NOMO-1 treated with DMSO at 0.1 percent for 48 hours (cell line): ENCODE measurements at regions not wholly inside any gene's neighbourhood (a gene's known extent, or its start where the extent isn't known, plus 50 kb on each side); places are given as distances from the start of the nearest gene placed in this dataset.

Source experiments
- DNase-seq: peaks from one replicate; lab custom pipeline; 2025; ENCODE audit not compliant: unreplicated experiment; lab: John Stamatoyannopoulos, UW

DNA sequence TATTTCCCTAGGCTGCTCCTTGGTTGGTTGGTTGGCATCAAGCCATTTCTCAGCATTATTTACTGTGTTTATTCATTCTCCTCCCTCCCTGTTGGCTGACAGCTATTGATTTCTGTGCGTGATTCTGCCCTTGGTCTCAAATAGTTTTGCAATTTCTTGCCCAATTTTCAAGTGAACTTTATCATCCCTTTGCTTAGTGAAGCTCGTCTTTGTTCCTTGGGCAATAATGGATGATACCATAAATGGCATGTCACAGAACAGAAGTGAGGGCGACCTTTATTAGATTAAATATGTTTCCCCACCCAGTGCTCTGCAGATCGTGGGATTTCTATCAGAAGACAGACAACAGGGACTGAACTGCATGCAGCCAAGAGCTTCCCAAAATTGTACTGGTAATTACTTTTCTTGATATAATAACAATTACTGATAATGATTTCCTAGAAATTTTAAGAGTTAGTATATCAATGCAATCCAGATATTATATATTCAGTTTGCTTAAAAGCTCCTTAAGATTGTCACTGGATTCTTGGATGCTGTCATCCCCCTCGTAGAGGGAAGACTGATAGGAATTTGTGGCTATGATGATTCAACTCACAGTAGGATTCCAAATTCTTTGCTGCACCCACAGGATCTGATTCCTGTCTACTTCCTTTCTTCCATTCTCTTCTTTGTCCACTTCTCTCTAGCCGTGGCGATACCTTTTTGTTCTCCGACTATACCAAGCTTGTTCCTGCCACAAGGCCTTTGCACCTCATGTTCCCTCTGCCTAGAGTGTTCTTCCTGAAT, 122.1 kb upstream of the KAZN start:
- DNase-seq, result no peak

DNA sequence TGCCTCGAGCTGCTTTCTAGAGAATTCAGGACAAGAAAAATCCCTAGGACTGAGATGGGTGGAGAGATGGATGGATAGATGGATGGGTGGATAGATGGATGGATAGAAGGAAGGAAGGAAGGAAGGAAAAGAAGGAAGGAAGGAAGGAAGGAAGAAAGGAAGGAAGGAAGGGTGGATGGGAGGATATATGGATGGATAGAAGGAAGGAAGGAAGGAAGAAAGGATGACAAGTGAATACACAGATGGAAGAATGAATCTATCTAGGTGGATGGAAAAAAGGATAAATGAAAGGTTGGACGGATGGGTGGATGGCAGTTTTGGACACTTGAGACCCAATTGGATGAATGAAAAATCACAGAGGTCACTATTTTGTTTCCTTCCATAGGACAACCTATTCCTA, 120.4 kb upstream of the KAZN start:
- no peak for DNase-seq

DNA sequence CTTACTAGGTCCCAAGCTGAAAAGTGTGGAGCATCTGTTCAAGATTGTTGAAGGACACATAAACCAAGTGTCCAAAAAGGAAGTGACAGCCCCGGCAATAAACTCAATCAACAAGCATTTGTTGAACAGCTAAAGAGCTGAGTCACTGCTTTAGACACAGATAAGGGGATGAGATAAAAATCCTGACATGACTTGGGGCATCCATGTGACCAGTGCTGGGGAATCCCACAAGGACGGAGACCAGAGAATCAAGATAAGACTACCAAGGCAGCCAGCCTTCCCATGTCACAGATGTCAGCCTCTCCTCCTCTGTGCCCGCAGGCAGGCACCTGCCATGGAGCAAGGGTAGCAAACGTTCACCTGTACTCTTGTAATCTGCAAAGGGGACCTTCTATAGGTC, 118.6 kb upstream of the KAZN start:
- no peak for DNase-seq

DNA sequence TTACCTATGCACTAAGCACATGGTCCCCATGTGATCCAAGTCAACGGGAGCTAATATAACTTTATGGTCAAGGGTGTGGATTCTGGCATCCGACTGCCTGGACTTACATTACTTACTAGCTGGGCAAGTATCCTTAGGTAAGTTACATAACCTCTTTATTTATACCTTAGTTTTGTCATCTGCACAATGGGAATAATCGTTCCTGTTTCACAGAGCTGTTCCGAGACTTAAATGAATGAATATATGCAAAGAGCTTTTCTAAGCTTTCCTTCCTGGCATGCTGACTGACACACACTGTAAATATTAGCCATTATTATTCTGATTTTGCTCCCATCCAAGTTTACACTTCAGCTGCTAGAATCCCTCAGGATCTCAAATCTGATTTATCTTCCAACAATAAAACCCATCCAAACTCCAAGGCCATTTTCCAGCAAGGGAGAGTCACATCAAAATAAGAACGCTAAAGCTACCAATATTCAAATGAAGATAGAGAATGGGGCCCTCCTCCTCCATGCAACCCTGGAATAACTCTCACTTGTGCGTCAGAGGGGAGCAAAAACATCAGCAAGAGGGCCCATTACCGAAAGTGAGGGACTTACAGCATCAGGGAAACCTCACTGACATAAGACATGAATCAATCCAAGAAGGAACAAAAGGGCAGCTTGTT, 115.6 kb upstream of the KAZN start:
- DNase-seq, result no peak

DNA sequence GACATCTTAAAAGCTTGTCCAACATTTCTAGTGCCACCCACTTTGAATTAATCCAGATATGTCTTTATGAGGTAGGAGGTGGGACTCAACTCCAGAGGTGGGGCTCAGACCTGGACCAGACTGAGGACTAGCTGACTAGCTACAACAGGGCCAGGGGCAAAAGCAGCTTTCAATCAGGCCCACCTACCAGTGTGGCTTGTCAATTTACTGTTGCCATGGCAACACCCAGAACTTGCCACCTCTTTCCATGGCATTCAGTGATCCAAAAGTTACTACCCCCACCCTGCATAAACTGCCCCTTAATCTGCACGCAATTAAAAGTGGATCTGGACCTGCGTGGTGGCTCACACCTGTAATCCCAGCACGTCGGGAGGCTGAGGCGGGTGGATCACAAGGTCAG, 113.2 kb upstream of the KAZN start:
- DNase-seq, result no peak

DNA sequence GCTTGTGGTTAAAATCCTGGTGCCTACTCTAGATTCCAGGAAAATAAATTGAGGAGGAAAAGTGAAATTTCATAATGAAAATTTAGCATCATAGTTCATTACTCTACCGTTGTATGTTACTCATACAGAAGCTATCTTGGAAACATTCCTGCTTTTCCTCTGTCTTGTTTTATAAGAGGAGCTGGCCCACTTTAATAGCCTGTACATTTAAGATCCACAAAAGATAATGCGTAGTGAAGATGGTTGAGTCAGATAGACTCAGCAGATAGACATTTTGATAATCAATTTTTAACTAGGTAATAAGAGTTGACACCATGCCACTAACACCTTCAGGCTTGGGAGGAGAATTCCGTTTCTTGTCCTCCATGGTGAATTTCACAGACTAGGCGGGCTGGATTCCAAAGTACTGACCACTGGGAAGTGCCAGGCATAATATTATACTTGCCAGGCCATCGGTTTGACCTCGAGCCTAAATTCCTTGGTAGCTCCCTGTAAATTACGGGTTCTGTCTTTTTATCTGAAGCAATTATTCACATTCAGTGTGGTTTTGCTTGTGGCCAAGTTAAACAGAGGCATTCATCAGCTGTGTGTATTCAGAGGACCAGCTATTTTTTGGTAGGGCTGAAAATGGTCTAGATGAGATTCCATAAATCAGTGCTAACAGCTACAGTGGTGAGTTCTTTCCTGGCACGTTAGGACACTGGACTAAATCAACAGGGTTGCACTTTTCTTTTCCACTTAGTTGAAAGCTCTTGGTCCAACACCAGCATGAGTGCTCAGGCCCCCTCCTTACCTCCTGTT, 111.9 kb upstream of the KAZN start:
- DNase-seq, result no peak

DNA sequence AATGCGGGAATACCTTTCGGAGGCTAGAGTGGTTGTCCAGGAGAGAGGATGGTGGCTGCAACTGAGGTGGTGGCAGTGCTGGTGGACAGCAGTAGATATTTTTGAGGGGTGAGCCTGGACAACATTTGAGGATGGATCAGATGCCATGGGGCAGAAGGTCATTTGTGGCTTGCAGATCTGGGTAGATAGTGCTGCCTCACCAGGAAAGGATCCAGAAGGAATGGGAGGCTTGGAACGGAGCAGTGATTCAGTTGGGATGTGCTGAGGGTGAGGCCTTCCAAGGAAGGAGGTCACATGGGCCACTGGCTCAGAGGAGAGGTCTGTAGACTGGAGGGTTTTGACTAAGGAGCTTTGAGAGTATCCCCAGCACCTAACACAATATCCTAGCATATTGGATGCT, 110.8 kb upstream of the KAZN start:
- DNase-seq, result no peak

DNA sequence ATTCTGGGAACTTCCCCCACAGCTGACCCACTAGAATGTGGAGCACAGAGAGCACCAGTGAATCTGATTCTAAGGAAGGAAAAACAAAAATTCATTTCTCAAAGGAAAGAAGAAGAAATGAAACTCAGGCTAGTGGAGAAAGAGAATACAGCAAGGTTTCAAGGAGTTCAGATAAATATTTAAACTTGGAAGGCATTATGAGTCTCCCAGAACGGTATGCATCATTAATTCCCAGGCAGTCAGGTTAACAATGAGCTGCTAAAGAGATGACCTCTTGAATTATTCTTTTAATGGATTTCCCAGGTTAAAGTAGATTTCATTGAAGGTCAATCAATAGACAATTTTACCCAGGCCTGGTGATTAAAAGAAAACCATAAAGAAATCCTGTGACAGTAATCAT, 103.6 kb upstream of the KAZN start:
- DNase-seq, result no peak

DNA sequence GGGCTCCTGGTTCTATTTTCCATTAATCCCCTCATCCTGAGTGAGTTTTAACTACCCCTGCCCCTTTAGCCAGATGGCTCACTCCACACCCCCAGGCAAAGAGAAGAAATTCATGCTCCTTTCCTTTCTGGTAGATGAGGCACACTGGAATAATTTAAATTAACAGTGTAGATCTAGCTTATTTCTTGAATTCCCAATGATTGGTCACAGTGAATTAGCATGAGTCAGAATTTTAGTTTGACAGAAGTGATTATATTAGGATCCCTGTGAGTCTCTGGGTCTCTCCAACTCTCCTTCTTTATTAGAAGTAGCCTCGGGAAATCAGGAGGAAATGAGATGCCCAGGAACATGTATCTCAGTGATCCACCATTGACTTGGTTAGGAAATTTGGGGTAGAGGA, 103.1 kb upstream of the KAZN start:
- DNase-seq, result no peak

DNA sequence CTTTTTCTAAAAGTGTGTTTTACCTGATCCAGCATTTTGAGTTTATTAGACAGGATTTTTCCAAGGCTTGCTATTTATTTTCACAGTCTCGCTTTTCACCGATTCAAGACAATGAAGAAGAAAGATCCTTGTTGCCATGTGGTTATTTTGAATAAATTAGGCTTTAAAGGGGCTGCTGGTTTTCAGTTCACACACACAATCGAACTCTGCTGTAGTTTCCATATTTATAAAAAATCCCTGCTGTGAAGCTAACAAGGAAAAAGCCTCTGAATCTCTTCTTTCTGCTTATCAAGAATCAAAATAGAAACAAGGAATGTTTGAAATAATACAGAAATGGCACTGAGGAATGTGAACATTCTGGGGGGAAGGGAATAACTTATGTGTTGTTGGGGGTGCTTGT, 102.5 kb upstream of the KAZN start:
- DNase-seq, result no peak

DNA sequence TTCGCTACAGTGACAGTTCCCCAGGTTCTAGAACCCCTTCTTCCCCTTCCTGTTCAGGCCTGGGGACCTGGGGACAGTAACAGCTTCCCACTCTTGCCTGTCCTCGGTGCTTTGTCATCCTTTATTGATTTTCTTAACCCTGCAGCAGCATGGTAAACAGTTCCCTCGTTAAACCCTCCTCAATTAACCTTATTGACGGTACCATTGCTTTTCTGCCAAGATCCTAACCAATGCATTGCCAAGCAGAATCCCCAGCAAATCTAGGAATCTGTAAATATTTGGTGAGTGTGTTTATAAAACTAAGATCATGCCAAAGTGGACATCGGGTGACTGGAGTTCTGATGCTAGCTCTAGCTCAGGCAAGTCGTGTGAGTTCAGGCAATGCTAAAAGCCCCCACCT, 99.6 kb upstream of the KAZN start:
- no peak for DNase-seq

DNA sequence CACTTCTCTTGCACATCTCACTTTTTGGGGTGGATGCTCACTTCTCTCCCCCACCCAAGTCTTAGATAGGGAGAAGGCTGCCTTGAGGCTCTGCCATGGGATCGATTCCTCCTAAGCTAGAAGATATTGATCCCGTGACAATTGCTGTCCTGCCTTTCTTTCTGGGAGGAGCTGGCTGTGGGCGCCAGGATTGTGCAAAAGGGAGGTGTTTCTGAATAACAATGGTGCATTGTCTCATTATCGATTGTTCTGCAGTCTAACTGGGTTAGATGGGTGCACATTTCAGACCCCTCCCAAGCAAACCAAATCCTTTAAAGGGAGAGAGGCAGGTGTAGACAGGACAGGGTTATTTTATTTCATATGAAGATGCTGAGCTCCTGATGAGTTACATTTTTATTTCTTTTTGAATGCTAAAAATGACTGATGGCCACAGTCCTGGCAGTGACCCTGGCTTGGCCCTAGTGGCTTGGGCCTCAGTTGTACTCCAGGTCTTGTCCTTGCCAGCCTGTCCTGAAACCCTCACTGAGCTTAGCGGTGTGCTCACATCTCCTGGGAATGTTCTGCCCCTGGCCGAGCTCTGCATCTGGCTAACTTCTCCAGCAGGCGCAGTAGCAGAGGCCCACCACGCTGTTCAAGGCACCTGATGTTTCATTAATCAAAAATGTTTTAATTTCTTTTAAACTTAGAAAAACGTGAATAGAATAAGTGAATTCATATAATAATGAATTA, 99.0 kb upstream of the KAZN start:
- DNase-seq, result no peak

DNA sequence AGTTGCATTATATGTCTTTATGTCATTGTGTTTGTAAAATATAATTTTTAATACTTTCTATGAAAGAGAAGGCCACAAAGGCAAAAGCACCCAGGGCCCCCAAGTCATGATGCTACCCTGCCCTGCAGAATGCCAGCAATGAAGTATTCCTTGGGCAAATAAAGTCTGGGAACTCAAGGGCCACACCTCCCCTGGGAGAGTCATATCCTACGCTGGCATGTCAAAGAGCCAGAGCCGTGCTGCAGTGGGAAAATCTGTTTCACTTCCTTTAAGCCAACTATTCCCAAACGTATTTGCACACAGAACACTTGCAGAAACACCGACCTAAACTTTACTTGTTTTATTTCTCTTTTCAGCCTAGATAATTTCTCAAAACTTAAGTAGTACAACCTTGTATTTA, 98.4 kb upstream of the KAZN start:
- no peak for DNase-seq

DNA sequence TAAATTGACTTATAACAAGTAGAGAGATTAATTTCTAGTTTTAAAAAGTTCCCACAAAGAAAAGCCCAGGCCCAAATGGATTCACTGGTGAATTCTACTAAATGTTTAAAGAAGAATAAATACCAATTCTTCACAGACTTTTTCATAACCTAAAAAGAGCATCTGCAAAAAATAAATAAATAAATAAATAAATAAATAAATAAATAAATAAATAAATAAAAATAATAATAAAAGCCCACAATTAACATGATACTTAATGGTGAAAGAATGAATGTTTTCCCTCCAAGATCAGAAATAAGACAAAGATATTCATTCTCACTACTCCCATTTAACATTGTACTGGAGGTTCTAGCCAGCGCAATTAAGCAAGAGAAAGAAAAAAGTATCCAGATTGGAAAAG, 97.6 kb upstream of the KAZN start:
- no peak for DNase-seq

DNA sequence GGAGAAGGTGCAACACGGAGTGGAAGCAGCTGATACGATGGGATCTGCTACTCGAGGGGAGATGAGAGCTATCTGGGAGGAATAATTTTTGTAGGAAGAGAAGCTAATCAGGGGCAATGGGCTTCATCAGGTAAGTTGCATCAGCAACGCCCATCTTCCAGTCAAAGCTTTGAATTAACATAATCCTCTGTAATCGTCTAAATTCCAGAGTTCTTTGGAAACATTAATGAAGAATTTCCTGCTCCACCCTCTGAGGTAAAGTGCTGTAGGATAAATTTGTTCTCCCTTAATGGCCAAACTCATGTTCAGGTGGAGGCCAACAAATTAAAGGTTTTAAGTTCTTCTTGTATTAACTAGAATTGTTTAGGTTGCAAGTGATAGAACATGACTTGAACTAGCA, 94.0 kb upstream of the KAZN start:
- DNase-seq, result no peak

DNA sequence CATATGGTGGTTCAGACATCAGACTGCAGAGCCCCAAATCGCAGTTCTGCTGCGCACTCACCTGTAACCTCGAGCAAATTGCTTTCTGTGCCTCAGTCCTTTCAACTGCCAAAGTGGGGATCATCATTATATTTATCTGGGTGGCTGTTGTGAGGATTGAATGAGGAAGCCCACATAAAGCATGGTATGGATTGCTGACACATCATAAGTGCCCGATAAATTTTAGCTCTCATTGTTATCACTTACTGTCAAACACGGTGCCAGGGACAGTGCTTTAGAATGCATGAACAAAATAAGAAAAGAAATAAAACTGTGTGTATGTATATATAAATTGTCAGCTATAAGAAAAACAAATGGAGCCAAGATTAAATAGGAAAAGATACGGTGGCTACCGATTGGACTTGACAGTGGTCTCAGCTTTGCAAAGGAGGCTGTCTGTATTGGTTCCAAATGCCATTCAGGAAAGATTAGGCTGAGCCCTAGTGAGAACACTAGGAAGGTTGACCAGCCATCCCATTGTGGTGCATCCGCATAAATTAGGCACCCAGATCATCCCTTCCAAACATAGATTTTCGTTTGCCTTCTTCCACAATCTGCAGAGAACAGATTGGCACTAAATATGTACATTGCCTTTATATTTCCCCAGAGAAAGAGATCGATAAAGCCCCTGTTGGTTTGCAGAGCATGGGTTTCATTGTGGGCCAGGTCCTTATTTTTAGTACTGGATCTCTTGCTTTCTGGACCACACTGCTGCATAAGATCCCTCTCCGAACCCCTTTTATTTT, 91.8 kb upstream of the KAZN start:
- DNase-seq, result no peak

DNA sequence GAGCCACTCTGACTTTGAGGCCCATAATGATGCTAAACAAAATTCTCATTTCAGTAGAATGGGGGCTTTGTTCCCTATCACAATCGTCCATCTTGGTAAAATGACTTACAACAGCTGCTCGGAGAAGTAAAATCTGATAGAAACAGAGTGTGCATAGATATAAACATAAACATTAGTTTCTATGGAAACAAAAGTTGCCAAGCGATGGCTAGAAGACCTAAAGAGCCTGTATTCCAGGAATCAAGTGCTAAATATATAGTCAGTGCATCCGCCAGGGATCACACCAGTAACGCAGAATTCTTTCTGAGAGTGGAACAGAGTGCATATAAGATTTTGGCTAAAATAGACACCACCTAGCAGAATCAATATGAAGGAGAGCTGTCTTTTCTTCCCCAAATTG, 91.2 kb upstream of the KAZN start:
- no peak for DNase-seq

DNA sequence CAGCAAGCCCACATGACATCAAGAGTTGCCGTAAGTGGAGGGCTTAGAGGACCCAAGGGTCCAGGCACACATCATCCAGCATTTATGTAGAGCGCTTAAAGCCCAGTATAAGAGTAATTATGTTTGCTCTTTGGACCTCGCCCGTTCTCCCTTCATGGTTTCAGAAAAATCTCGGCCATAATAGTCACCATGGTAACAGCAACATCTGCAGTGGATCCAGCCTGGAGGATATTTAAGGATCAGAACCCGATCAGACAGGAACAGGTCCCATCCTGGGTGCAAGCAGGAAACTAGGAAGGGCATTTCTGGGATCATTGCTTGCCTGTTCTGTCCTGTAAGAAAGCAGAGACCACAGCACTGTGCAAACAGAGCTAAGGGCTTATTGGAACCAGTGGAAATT, 89.9 kb upstream of the KAZN start:
- DNase-seq, result no peak

DNA sequence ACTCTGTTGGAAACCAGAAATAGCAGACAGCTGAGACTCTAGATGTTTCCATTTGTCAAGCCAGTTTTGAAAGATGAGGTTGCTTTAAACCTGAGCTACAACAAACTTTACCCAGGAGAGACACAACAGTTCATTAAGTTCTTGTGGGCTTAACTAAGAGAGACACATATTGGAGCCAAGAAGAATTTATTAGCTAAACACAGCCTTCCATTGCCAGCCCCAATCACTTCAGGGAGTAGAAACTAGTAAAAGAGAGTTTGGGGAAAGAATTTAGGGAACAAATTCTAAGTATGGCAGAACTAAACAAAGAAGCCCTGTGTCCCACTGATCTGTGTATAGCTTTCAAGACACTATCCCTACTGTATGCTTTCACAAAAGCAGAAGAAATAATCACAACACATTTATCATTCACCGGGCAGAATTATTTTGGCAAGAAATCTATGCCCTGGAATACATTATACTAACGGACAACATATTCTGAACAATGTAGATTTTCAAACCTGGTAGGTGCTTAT, 87.3 kb upstream of the KAZN start:
- no peak for DNase-seq

DNA sequence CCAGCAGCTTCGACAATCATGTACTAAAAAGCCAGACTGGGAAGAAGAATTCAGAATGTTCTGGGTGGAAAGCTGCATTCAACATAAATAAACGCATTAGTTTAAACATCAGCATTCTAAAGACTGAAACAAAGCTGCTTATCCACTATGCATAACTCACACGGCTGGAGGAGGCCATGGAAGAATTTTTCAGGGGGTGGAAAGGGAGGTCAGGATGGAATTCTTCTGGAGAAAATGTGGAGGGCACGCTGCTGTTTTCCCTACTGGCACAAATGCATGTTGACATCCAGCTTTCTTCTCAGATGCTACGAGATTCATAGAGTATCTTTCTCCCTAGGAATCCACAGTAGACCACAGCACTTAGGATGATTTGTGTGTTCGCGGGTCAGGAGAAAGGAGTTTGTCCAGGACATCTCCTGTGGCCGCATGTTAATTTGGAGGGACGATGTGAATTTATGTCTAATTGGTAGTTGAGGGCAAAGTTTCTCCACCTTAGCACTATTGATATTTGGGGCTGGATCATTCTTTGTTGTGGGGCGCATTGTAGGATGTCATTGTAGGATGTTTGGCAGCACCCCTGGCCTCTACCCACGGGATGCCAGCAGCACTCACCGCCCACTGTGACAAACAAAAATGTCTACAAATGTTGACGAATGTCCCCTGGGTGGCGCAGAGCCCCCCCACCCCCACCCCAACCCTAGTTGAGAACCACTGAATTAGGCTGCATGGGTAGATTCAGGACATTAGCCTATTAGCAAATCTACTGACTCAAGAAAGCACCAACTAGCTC, 86.5 kb upstream of the KAZN start:
- no peak for DNase-seq
